ENCODE measurements at regions not wholly inside any gene's neighbourhood (a gene's known extent, or its start where the extent isn't known, plus 50 kb on each side); places are given as distances from the start of the nearest gene placed in this dataset.

DNA sequence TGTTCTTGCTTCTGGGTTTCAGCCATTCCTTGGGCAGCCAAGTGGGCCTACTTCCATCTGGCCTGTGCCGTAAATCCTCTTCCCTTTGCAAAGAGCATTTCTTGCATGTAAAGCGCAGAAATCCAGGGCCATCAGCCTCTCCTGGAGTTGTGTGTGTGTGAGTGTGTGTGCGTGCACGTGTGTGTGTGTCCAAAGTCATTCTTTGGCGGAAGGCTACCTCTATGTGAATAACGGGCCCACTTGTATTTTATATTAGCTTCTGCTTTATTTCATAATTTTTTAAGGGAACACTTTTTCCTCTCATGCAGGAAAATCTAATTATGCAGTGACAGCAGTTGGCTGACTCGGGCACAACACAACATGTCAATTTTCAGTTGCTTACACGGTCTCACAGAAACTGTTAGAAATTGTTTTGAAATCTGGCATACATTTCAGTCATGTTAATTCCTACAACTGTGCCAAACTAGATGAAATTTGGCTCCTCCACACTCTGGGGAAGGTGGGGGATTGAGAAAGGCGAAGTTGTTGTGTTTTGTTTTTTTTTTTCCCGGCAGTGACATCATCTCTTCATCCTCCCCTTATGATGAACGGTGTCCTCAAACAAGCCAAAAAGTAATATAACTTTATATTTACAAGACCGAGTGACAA, 223.7 kb upstream of the TSHZ2 start:
- H4K20me1 ChIP-seq (ENCODE audit: insufficient read depth), result no peaks in the 10 kb centered on the region
- no peaks in the 10 kb centered on the region for H3K9me2 ChIP-seq (ENCODE audit: insufficient read depth)
- intact Hi-C loops (cut with micrococcal nuclease; ENCODE audit: unreplicated experiment), result no loop called here
- no peaks in the 10 kb centered on the region for H3K36me3 ChIP-seq (ENCODE audit: low read depth)
- TF ChIP-seq, protein P1, sequence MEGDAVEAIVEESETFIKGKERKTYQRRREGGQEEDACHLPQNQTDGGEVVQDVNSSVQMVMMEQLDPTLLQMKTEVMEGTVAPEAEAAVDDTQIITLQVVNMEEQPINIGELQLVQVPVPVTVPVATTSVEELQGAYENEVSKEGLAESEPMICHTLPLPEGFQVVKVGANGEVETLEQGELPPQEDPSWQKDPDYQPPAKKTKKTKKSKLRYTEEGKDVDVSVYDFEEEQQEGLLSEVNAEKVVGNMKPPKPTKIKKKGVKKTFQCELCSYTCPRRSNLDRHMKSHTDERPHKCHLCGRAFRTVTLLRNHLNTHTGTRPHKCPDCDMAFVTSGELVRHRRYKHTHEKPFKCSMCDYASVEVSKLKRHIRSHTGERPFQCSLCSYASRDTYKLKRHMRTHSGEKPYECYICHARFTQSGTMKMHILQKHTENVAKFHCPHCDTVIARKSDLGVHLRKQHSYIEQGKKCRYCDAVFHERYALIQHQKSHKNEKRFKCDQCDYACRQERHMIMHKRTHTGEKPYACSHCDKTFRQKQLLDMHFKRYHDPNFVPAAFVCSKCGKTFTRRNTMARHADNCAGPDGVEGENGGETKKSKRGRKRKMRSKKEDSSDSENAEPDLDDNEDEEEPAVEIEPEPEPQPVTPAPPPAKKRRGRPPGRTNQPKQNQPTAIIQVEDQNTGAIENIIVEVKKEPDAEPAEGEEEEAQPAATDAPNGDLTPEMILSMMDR (conservative IDR thresholded peaks at IDR 0.05), result no peak
- TF ChIP-seq EZH2 (IDR thresholded peaks at IDR 0.05; ENCODE audit: low read depth), result no peak
- H3K4me2 ChIP-seq, result no peak overlapping the region
- no peak overlapping the region for H3K4me3 ChIP-seq
- no peaks in the 10 kb centered on the region for H3F3A ChIP-seq (ENCODE audit: insufficient read depth, low read depth)
- H3K27me3 ChIP-seq (ENCODE audit: insufficient read depth, low read depth), result peaks cover 61% of the 10 kb centered on the region
- no peaks in the 10 kb centered on the region for H3K79me2 ChIP-seq (ENCODE audit: low read depth)
- H3K4me1 ChIP-seq (replicated peaks; ENCODE audit: insufficient read depth), result no peaks in the 10 kb centered on the region
- H3K27ac ChIP-seq, result no peak overlapping the region
- no peaks in the 10 kb centered on the region for H3K9me3 ChIP-seq (ENCODE audit: insufficient read depth, low read depth)
- H2AFZ ChIP-seq, result no peak overlapping the region
- BruUV-seq (replicated peaks), result no TSS peak
- CTCF ChIA-PET, result no interaction called here
- POLR2A ChIA-PET (ENCODE audit: unreplicated experiment), result no interaction called here
- DNase-seq, result no peak

DNA sequence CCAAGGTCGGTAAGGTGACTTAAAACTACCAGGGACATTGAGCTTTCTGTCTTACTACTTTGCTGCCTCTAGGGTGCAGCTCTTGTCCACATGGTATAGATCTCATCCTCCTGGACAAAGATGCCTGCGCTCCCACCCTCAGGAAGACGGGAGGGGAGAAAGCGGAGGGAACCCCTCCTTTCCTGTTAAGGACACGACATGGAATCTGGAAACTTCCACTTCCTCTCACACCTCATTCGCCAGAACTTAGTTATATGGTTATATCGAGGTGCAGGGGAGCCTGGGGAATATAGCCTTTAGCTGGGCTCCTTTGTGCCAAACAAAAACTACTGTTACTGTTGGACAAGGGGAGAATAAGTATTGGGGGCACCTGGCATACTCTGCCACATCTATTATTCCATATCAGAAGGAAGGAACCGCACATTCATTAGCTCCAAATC, 224.3 kb upstream of the TSHZ2 start:
- Histone ChIP-seq H3K36me3 (ENCODE audit: low read depth) (no peaks in the 10 kb centered on the region), H3K27ac (no peak overlapping the region), H3K27me3 (ENCODE audit: insufficient read depth, low read depth) (peaks cover 62% of the 10 kb centered on the region), H3K4me1 (replicated peaks; ENCODE audit: insufficient read depth) (no peaks in the 10 kb centered on the region), H3F3A (ENCODE audit: insufficient read depth, low read depth) (no peaks in the 10 kb centered on the region), H3K79me2 (ENCODE audit: low read depth) (no peaks in the 10 kb centered on the region), H3K4me2 (no peak overlapping the region), H3K9me2 (ENCODE audit: insufficient read depth) (no peaks in the 10 kb centered on the region), H3K4me3 (no peak overlapping the region), H3K9me3 (ENCODE audit: insufficient read depth, low read depth) (no peaks in the 10 kb centered on the region), H2AFZ (no peak overlapping the region), H4K20me1 (ENCODE audit: insufficient read depth) (no peaks in the 10 kb centered on the region)
- DNase-seq, result no peak
- no TSS peak for BruUV-seq (replicated peaks)
- no peak for TF ChIP-seq EZH2 (IDR thresholded peaks at IDR 0.05; ENCODE audit: low read depth)
- TF ChIP-seq, protein P1 (conservative IDR thresholded peaks at IDR 0.05), result no peak
- CTCF ChIA-PET, result no interaction called here
- POLR2A ChIA-PET (ENCODE audit: unreplicated experiment), result no interaction called here
- intact Hi-C loops (cut with micrococcal nuclease; ENCODE audit: unreplicated experiment), result no loop called here

DNA sequence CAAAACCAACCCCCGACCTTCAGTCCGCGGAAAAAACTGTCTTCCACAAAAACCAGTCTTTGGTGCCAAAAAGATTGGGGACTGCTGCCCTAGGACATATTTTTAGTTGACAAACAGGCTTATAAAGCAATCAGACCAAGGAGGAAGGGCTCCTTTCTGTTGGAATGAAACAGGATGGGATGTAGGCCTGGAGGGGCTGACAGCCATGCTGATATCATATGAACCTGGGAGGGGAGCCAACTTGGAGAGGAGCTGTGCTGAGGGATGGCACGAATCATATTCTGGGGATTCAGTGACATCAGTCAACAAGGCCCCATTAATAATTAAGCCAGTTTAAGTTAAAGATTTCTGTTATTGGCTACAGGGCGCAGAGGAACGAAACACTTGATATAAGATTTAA, 225.4 kb upstream of the TSHZ2 start:
- Histone ChIP-seq H3K36me3 (ENCODE audit: low read depth) (no peaks in the 10 kb centered on the region), H3K4me2 (no peak overlapping the region), H3K27me3 (ENCODE audit: insufficient read depth, low read depth) (peaks cover 65% of the 10 kb centered on the region), H2AFZ (no peak overlapping the region), H3K27ac (no peak overlapping the region), H3K4me1 (replicated peaks; ENCODE audit: insufficient read depth) (no peaks in the 10 kb centered on the region), H4K20me1 (ENCODE audit: insufficient read depth) (no peaks in the 10 kb centered on the region), H3F3A (ENCODE audit: insufficient read depth, low read depth) (no peaks in the 10 kb centered on the region), H3K9me2 (ENCODE audit: insufficient read depth) (no peaks in the 10 kb centered on the region), H3K9me3 (ENCODE audit: insufficient read depth, low read depth) (no peaks in the 10 kb centered on the region), H3K79me2 (ENCODE audit: low read depth) (no peaks in the 10 kb centered on the region), H3K4me3 (no peak overlapping the region)
- DNase-seq, result no peak
- POLR2A ChIA-PET (ENCODE audit: unreplicated experiment), result no interaction called here
- intact Hi-C loops (cut with micrococcal nuclease; ENCODE audit: unreplicated experiment), result no loop called here
- no TSS peak for BruUV-seq (replicated peaks)
- TF ChIP-seq EZH2 (IDR thresholded peaks at IDR 0.05; ENCODE audit: low read depth), result no peak
- TF ChIP-seq, protein P1 (conservative IDR thresholded peaks at IDR 0.05), result no peak
- CTCF ChIA-PET, result no interaction called here

Data from PC-9 (cell line).